Testis (tissue), 2 donors: ENCODE measurements at regions not wholly inside any gene's neighbourhood (a gene's known extent, or its start where the extent isn't known, plus 50 kb on each side); places are given as distances from the start of the nearest gene placed in this dataset.

Experiments
- CTCF ChIP-seq, 3 experiments: fragments of 450-650 bp in 2 of 3; fragments of 200-600 bp in 1 of 3; sonication (generic) in 1 of 3; IDR thresholded peaks; one replicate each; pipeline ENCODE4 v1.5.1; 2016 to 2019; ENCODE audit warnings: antibody characterized with exemption in 3 of 3, mild to moderate bottlenecking in 2 of 3, moderate library complexity in 1 of 3
- POLR2A ChIP-seq: fragments of 450-650 bp; IDR thresholded peaks from one replicate; pipeline ENCODE4 v1.6.1; 2017; ENCODE audit warnings: antibody characterized with exemption, mild to moderate bottlenecking, moderate library complexity

- no peak for TF ChIP-seq CTCF (IDR thresholded peaks at IDR 0.05)
- TF ChIP-seq POLR2A = no peak
These were observed 488.9 kb downstream of the ISL1 start for GRCh38 chr5:51872144-51872543.
